SK-N-SH treated with all-trans-retinoic acid at 6 μM for 48 hours (cell line): ENCODE measurements at regions not wholly inside any gene's neighbourhood (a gene's known extent, or its start where the extent isn't known, plus 50 kb on each side); places are given as distances from the start of the nearest gene placed in this dataset.

Source experiments
- CSDC2 ChIP-seq: fragments of 250-450 bp; sonication (Bioruptor Pico); IDR thresholded peaks from 2 replicates; pipeline ENCODE4 v1.5.0; 2020; ENCODE audit warnings: mild to moderate bottlenecking, moderate library complexity
- ZFP30 ChIP-seq: fragments of 450-650 bp; formaldehyde crosslinking; IDR thresholded peaks from 2 replicates; pipeline ENCODE4 v1.5.0; 2022; ENCODE audit warnings: mild to moderate bottlenecking, moderate library complexity
- TF ChIP-seq, protein P1 (sequence below): fragments of 250-450 bp; sonication (Bioruptor Pico); IDR thresholded peaks from 2 replicates; pipeline ENCODE4 v1.8.0; 2021; ENCODE audit warnings: low read depth, mild to moderate bottlenecking, moderate library complexity, borderline replicate concordance
- TF ChIP-seq, protein P2 (sequence below): fragments of 250-450 bp; sonication (Bioruptor Pico); IDR thresholded peaks from 2 replicates; pipeline ENCODE4 v1.5.0; 2020; ENCODE audit warnings: mild to moderate bottlenecking, moderate library complexity
- TF ChIP-seq, protein P3 (sequence below): fragments of 250-450 bp; sonication (Bioruptor Pico); IDR thresholded peaks from 2 replicates; pipeline ENCODE4 v1.5.1; 2020; ENCODE audit warnings: low read depth, mild to moderate bottlenecking, moderate library complexity

DNA sequence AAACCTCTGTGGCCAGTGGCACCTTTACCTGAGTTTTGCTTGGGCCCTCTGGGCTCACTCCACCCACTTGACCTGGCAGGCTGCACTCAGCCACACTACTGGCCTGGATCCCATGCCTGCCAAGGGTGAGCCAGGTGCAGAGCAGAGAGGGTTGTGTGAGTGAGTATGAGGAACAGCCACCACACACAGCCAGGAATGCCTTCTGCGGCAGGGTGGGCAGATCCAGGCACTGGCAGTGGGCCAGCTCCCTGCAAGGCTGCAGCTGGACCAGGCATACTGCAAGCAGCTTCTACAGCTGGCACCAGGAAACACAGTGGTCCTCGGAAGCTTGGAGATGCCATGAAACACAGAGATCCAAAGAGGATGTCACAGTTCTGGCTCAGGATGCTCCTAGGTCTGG, 570.1 kb upstream of the ACTRT1 start:
- TF ChIP-seq ZFP30 (CRISPR knock-in tag) = no peak
- TF ChIP-seq, protein P1, sequence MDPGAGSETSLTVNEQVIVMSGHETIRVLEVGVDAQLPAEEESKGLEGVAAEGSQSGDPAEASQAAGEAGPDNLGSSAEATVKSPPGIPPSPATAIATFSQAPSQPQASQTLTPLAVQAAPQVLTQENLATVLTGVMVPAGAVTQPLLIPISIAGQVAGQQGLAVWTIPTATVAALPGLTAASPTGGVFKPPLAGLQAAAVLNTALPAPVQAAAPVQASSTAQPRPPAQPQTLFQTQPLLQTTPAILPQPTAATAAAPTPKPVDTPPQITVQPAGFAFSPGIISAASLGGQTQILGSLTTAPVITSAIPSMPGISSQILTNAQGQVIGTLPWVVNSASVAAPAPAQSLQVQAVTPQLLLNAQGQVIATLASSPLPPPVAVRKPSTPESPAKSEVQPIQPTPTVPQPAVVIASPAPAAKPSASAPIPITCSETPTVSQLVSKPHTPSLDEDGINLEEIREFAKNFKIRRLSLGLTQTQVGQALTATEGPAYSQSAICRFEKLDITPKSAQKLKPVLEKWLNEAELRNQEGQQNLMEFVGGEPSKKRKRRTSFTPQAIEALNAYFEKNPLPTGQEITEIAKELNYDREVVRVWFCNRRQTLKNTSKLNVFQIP (CRISPR knock-in tag) = no peak
- TF ChIP-seq CSDC2 = no peak
- TF ChIP-seq, protein P2, sequence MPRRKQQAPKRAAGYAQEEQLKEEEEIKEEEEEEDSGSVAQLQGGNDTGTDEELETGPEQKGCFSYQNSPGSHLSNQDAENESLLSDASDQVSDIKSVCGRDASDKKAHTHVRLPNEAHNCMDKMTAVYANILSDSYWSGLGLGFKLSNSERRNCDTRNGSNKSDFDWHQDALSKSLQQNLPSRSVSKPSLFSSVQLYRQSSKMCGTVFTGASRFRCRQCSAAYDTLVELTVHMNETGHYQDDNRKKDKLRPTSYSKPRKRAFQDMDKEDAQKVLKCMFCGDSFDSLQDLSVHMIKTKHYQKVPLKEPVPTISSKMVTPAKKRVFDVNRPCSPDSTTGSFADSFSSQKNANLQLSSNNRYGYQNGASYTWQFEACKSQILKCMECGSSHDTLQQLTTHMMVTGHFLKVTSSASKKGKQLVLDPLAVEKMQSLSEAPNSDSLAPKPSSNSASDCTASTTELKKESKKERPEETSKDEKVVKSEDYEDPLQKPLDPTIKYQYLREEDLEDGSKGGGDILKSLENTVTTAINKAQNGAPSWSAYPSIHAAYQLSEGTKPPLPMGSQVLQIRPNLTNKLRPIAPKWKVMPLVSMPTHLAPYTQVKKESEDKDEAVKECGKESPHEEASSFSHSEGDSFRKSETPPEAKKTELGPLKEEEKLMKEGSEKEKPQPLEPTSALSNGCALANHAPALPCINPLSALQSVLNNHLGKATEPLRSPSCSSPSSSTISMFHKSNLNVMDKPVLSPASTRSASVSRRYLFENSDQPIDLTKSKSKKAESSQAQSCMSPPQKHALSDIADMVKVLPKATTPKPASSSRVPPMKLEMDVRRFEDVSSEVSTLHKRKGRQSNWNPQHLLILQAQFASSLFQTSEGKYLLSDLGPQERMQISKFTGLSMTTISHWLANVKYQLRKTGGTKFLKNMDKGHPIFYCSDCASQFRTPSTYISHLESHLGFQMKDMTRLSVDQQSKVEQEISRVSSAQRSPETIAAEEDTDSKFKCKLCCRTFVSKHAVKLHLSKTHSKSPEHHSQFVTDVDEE (CRISPR knock-in tag) = no peak
- TF ChIP-seq, protein P3, sequence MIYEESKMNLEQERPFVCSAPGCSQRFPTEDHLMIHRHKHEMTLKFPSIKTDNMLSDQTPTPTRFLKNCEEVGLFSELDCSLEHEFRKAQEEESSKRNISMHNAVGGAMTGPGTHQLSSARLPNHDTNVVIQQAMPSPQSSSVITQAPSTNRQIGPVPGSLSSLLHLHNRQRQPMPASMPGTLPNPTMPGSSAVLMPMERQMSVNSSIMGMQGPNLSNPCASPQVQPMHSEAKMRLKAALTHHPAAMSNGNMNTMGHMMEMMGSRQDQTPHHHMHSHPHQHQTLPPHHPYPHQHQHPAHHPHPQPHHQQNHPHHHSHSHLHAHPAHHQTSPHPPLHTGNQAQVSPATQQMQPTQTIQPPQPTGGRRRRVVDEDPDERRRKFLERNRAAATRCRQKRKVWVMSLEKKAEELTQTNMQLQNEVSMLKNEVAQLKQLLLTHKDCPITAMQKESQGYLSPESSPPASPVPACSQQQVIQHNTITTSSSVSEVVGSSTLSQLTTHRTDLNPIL = no peak
